ENCODE measurements at regions not wholly inside any gene's neighbourhood (a gene's known extent, or its start where the extent isn't known, plus 50 kb on each side); places are given as distances from the start of the nearest gene placed in this dataset.

- Histone ChIP-seq H3K27me3 (ENCODE audit: insufficient read depth, poor library complexity, severe bottlenecking) (no peaks in the 10 kb centered on the region), H3K4me3 (replicated peaks; ENCODE audit: insufficient read depth, low read length) (no peak overlapping the region), H3K27ac (replicated peaks) (no peak overlapping the region)
- no peak for DNase-seq (ENCODE audit: low read depth in 1 of 2, low spot score in 1 of 2)
- TF ChIP-seq CTCF (IDR thresholded peaks at IDR 0.05; ENCODE audit: insufficient read depth, low read length) (no peak), REST (IDR thresholded peaks at IDR 0.05; ENCODE audit: insufficient replicate concordance, low read depth) (no peak), SPI1 (IDR thresholded peaks at IDR 0.05; ENCODE audit: borderline replicate concordance, low read depth) (no peak), POLR2AphosphoS5 (IDR thresholded peaks at IDR 0.05; ENCODE audit: low read depth) (no peak), GABPA (IDR thresholded peaks at IDR 0.05; ENCODE audit: low read depth) (no peak)
Measured at GRCh38 chr17:70820276-70820675, 650.9 kb downstream of the KCNJ2 start.

- no peaks in the 10 kb centered on the region for H3K27me3 ChIP-seq (ENCODE audit: insufficient read depth, poor library complexity, severe bottlenecking)
- TF ChIP-seq SPI1 (IDR thresholded peaks at IDR 0.05; ENCODE audit: borderline replicate concordance, low read depth) (peak; percentile 66), REST (IDR thresholded peaks at IDR 0.05; ENCODE audit: insufficient replicate concordance, low read depth) (no peak)
- no peak overlapping the region for H3K4me3 ChIP-seq (replicated peaks; ENCODE audit: insufficient read depth, low read length)
- H3K27ac ChIP-seq (replicated peaks), result no peak overlapping the region
- DNase-seq (ENCODE audit: low read depth in 1 of 2, low spot score in 1 of 2), result no peak
Measured at GRCh38 chr17:70825321-70826125, 656.2 kb downstream of the KCNJ2 start.

- Histone ChIP-seq H3K27me3 (ENCODE audit: insufficient read depth, poor library complexity, severe bottlenecking) (no peaks in the 10 kb centered on the region), H3K4me3 (replicated peaks; ENCODE audit: insufficient read depth, low read length) (no peak overlapping the region), H3K27ac (replicated peaks) (no peak overlapping the region)
- TF ChIP-seq POLR2AphosphoS5 (IDR thresholded peaks at IDR 0.05; ENCODE audit: low read depth), result no peak
- TF ChIP-seq GABPA (IDR thresholded peaks at IDR 0.05; ENCODE audit: low read depth), result no peak
- no peak for TF ChIP-seq CTCF (IDR thresholded peaks at IDR 0.05; ENCODE audit: insufficient read depth, low read length)
- no peak for TF ChIP-seq SPI1 (IDR thresholded peaks at IDR 0.05; ENCODE audit: borderline replicate concordance, low read depth)
- no peak for TF ChIP-seq REST (IDR thresholded peaks at IDR 0.05; ENCODE audit: insufficient replicate concordance, low read depth)
- DNase-seq (ENCODE audit: low read depth in 1 of 2, low spot score in 1 of 2), result no peak
Measured at GRCh38 chr17:70829876-70830275, 660.5 kb downstream of the KCNJ2 start.

Data from HL-60 (cell line).